Keratinocyte (primary cell): ENCODE measurements at regions not wholly inside any gene's neighbourhood (a gene's known extent, or its start where the extent isn't known, plus 50 kb on each side); places are given as distances from the start of the nearest gene placed in this dataset.

Source experiments
- EZH2 ChIP-seq: IDR thresholded peaks from one replicate; pipeline ENCODE4 v1.6.1; 2012; ENCODE audit warnings: inconsistent platforms, mild to moderate bottlenecking, low read length, moderate library complexity
- TF ChIP-seq, protein P1 (sequence below), 3 experiments: IDR thresholded peaks in 1 of 3; conservative IDR thresholded peaks in 1 of 3; optimal IDR thresholded peaks in 1 of 3; 2 replicates in 2 of 3; 3 replicates in 1 of 3; pipeline versions ENCODE3 to v1.5.1; 2011; ENCODE audit warnings: low read length in 3 of 3, mild to moderate bottlenecking in 3 of 3, moderate library complexity in 2 of 3, control low read depth in 1 of 3, inconsistent platforms in 1 of 3; ENCODE audit not compliant: insufficient read depth in 2 of 3; ENCODE audit errors: extremely low read depth in 1 of 3

- TF ChIP-seq, protein P1, sequence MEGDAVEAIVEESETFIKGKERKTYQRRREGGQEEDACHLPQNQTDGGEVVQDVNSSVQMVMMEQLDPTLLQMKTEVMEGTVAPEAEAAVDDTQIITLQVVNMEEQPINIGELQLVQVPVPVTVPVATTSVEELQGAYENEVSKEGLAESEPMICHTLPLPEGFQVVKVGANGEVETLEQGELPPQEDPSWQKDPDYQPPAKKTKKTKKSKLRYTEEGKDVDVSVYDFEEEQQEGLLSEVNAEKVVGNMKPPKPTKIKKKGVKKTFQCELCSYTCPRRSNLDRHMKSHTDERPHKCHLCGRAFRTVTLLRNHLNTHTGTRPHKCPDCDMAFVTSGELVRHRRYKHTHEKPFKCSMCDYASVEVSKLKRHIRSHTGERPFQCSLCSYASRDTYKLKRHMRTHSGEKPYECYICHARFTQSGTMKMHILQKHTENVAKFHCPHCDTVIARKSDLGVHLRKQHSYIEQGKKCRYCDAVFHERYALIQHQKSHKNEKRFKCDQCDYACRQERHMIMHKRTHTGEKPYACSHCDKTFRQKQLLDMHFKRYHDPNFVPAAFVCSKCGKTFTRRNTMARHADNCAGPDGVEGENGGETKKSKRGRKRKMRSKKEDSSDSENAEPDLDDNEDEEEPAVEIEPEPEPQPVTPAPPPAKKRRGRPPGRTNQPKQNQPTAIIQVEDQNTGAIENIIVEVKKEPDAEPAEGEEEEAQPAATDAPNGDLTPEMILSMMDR (optimal IDR thresholded peaks at IDR 0.05 in 1 of 3, IDR thresholded peaks at IDR 0.05 in 1 of 3, conservative IDR thresholded peaks at IDR 0.05 in 1 of 3; ENCODE audit: extremely low read depth in 1 of 3, insufficient read depth in 2 of 3, low read length in 3 of 3): no peak
- TF ChIP-seq EZH2: no peak
Measured at GRCh38 chr11:45402049-45402630, 116.0 kb upstream of the SYT13 start.
